NOMO-1 (cell line): ENCODE measurements at regions not wholly inside any gene's neighbourhood (a gene's known extent, or its start where the extent isn't known, plus 50 kb on each side); places are given as distances from the start of the nearest gene placed in this dataset.
"Not testable (repeated sequence)": the region's sequence is repeated elsewhere in the genome, so short reads cannot be mapped to it uniquely, and the experiment has no call there.

ENCODE experiments used
- DNase-seq, 2 experiments: peaks; one replicate each; lab custom pipeline; 2025; ENCODE audit not compliant: unreplicated experiment in 2 of 2; lab: John Stamatoyannopoulos, UW

DNA sequence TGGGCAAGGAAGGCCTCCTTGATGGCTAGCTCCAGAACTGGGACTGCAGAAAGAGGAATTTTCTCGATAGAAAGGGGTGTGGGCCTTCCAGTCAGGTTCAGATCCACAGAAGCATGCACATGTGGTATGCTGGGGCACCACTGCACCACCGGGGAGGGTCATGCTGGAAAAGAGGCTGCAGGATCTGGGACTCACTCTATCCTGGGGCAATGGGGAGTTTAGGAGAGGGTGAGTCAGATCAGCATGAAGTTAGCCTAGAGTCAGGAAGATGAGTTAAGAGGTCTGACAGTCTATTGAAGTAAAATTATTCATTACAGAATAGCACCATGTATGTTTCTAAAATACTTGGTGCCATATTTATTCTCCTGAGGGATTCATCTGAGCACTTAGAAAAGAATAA lies 130.2 kb upstream of the TOPAZ1 start:
- no peak for DNase-seq

DNA sequence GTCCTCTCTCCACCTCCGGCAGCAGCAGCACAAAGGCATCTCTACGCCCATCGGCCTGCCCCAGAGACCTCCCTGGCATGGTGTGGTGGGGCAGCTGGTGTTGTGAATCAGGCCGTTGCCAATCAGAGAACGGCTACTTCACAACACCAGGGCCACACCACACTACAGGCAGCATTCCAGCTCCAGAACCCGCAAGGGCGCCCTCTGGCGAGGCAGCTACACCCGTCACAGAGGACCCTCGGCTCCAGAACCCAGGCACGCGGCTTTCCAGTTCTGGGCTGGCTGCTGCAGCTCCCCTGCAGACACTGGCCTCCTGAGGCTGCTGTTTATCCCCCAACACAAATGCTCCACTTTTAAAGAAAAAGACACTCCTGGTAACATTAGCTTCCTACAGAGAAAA lies 127.5 kb upstream of the TOPAZ1 start:
- peak in 1 of 2 experiments; percentile 12 for DNase-seq

DNA sequence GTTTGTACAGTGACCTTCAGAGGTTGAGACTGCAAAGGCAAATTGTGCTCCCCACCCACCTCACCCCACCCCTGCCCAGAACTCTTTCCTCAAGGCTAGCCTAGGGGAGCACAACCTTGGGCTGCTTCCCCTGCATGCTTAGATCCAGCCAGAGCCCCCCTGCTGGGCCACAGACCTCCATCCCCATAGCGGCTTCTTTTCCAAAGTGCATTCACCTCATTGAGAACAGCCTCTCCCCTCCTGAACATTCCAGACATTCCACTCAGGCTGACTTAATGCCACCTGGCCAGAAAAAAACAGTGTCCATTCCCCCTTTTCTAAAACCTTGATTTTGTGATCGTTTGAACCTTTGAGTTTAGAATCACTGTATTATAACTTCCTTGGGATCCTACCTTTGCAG lies 124.4 kb upstream of the TOPAZ1 start:
- no peak for DNase-seq

DNA sequence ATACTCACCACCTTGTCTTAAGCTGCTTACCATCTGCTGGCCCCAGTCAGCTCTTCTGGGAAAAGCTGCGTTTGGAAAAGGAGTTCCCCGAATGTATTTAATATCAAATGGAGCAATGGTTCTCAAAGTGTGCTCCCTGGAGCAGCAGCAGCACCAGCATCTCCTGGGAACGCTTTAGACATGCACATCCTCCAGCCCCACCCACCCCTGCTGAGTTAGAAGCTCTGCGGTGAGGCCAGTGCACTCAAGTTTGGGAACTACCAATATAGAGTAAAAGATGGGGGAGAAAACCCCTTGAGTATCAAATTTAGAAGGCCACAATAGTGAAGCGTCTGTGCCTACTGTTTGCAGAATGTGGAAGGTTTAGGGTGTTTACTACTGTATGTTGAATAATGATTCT lies 124.0 kb upstream of the TOPAZ1 start:
- no peak for DNase-seq

DNA sequence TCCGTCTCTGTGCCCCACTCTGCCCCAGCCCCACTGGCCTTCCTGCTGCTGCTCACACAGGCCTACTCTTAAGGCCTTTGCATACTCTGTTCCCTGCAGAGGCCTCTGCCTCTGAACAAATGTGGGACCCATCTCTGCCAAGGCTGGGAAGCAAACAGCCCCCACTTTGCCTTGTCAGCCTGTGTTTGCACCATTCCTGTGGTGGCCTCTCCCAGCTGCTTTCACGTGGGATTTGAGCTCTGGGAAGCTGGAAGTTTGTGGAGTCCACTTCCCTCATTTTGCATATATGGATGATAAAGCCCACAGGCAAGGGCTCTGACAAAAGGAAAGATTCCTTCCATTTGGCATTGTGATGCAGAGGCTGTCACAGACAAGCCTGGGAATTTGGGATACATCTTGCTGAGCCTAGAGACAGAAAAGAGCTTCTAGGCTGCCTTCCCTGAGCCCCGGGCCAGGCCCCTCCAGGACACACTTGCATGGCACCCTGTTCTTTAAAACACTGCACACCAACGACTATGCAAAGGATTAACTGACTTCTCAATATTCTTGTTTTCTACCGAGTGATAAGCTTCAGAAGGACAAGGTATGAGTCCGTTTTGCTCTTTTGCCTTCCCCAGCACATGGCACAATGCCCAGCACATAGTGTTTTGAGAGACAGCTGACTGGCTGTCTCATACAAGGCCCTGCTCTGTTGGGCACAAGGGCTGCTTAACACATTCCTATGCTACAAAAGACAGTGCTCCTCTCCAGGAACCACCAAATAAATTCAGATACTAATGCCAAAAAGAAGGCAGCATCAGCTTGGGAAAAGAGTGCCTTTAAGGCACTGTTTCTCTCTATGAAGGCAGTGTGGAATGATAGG lies 120.7 kb upstream of the TOPAZ1 start:
- DNase-seq: no peak

DNA sequence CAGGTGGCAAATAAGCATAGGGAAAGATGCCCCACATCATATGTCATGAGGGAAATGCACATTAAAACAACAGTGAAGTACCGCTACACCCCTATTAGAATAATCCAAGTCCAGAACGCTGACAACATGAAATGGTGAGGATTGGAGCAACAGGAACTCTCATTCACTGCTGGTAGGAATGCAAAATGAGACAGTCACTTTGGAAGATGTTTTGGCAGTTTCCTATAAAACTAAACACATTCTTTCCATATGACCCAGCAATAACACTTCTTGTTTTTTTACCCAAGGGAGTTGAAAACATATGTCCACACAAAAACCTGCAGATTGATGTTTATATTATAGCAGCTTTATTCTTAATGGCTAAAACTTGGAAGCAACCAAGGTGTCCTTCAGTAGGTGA lies 116.4 kb upstream of the TOPAZ1 start:
- no peak for DNase-seq

DNA sequence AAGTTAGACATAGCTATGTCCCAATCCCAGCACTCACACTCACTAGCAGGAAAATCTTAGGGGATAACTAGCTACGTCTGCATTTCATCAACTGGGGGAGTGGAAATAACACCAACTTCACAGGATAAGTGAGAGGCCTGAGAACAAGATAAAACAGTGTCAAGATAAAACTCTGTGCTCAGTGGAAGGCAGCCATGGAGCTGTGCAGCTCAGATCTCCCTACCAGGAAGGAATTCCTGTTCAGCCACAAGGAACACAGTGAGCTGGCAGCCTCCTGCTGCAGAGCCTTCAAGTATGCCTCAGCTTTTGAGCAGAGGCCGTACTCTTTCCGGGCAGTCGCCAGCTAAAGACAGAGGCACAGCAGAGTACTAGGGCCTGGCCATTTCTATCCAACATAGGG lies 115.8 kb upstream of the TOPAZ1 start:
- no peak for DNase-seq

DNA sequence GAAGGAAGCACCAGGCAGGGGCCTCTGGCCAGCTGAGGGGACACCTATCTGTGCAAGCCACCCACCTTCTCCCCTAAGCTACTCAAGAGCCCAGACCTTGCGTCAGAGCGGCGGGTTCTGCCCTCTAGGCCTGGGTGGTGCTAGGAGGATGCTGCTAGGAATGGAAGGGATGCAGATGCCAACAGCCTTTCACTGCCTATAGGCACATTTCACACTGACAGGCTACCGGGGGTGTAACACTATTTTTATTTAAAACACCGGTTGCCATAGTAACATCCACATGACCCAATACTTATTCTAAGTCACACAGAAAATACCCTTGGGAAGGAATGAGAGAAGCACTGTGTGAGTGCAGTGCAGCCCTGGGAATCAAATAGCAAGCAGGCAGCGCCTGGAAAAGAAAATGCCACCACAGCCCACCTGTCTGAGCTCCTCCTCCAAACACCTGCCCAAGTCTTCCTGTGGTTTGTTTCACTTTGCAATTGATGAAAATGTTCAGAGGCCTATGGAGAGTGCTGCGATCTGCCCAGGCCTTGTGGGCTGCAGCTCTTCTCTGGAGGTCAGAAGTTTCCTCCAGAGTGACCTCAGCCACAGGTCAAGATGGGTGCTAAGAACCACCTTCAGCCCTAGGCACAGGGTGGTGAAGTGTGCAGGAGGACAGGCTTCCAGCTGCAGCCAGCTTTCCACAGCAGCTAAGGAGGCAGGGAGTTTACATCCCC lies 113.5 kb upstream of the TOPAZ1 start:
- no peak for DNase-seq

DNA sequence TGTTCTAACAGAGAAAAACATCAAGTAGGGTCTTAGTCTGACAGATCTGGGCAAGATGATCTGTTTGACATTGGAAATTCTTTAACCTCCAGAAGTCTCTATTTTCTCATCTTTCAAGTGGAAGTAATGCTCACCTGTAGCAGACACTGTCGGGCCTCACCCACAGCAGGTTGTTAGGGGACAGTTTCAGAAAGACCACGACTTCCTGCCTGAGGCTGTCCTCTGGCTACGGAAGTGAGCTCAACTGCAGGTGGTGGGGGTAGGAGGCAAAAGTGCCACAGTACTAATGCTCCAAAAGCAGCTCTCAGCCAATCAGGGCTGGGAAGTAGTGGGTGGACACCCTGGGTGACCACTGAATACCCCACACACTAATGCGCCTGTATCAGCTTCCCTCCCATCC lies 111.4 kb upstream of the TOPAZ1 start:
- no peak for DNase-seq

DNA sequence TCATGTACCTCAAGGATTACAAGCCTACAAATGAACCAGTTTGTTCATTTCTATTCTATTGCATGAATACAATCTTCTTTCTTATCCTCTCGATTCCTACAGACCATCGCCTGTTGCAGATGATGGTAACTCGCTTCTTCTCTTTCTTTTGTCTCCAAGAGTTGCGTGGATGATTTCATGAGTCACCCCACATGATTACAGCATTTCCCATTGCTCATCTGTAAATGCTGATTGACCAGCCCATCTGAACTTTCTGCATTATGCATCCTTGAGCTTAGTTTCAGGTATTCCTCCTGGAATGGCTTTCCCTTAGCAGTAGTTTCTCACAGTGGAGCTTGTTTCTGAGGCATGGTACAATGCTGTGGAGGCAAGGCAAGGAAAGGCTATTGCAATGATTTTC lies 109.6 kb upstream of the TOPAZ1 start:
- DNase-seq: no peak

DNA sequence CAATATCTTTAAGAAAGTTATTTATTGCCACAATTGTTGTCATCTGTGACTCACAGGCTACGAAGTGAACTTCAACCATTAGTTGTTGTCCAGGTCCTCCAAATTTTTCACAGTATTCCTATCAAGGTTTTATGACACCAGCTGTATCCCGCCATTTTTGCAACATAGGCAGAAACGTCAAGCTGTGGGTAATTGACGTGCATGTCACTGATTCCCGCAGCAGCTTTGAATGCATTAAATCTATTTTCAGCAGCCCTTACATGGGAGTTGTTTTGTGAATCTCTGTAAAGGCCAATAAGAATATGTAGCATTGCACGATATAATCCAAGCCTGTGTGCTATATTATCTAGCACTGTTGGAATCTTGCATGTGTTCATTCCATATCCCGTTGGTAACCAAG lies 109.1 kb upstream of the TOPAZ1 start:
- DNase-seq: no peak

DNA sequence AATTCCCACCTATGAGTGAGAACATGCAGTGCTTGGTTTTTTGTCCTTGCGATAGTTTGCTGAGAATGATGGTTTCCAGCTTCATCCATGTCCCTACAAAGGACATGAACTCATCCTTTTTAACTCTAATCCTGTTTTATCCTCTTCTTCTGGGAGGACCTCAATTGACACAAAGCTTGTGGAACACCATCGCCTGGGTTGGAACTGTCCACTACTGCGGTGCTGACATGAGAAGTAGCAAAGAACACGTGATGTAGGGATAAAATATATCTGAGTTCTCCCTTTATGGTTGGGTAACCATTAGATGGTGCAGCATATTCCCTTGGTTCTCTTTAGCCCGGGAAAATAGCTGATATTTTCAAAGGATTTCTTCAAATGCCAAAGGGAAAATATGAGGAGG lies 105.3 kb upstream of the TOPAZ1 start:
- no peak for DNase-seq

DNA sequence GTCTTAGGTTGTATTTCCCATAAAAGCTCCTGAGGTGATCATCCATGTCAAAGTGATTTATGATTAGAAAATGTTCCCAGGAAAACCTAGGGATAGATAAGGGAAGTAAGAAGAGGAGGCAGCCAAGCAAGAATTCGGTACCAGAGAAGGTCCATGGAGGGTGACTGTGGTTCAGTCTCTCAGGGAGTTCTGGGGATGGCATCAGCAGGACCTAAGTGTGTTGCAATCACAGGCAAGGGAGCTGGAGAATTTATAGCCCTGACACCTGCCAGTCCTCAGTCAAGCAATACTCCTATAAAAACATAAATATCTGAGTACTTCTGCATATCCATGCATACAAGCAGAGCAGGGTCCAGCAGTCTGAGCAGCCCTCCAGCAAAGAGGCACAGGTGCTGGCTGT lies 95.6 kb upstream of the TOPAZ1 start:
- DNase-seq: no peak

DNA sequence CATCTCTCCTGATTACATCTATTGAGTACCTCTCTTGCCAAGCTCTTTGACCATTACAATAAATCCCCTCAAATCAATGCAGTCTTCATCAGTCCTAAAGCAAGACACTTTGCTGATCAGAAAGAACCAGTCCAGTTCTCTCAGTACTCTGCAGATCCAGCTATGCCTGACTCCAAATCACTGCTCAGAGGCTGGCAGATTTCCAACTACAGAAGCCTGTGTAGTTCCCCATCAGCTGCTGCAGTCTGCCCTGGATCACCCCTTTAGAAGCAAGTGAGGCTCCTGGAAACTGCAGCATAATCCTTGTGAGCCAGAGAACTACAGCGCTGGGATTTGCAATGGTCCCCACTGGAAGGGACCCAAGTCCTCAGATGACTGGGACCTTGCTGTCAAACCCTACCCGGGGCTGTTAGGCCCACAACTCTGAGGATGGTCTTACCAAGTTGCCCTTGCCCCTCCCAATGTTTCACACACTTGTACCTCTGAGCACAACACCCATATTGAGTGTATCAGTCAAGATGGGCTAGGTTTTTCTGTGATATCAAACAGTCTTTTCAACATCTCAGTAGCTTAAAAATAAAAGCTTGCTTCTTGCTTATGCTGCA lies 81.9 kb upstream of the TOPAZ1 start:
- DNase-seq: no peak

DNA sequence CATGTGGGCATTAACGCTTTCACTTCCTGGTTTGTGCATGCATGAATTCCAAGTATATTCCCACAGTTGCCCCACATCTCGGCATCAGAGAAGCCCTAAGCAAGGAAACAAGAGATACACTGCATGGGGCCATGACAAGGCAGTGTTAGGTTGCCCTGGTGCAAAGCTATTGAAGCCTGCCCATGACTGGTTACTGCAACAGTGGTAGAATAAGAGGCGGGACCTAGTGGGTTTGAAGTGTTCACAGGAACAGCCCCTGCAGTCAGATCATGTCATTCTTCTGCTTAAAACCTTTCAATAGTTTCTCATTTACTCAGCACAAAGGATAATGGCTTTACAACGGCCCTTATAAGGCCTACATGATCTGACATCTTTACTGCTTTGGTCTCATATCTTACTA lies 80.9 kb upstream of the TOPAZ1 start:
- no peak for DNase-seq

DNA sequence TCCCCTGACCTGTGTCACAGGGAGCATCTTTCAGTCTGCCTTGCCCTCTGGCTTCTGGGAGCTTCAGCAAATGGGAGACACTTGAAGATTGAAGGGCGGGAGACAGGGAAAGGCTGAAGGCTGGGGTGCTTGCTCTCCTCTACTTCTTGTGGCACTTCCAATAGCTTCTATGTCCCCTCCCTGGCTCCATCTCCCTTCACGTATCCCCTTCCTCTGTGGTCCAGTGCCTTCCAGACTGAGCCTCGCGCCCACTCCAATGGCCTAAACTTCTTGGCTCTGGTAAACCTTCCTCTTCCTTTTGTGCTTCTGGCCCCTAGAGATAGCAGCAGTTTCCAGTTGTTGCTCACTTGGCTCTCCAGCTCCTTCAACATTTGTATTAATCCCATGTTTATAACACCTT lies 69.8 kb upstream of the TOPAZ1 start:
- no peak for DNase-seq

DNA sequence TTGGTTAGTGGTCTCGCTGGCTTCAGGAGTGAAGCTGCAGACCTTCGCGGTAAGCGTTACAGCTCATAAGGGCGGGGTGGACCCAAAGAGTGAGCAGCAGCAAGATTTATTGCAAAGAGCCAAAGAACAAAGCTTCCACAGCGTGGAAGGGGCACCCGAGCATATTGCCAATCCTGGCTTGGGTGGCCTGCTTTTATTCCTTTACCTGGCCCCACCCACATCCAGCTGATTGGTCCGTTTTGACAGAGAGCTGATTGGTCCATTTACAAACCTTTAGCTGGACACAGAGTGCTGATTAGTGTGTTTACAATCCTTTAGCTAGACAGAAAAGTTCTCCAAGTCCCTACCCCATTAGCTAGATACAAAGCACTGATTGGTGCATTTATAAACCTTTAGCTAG lies 69.0 kb upstream of the TOPAZ1 start:
- not testable (repeated sequence) for DNase-seq

DNA sequence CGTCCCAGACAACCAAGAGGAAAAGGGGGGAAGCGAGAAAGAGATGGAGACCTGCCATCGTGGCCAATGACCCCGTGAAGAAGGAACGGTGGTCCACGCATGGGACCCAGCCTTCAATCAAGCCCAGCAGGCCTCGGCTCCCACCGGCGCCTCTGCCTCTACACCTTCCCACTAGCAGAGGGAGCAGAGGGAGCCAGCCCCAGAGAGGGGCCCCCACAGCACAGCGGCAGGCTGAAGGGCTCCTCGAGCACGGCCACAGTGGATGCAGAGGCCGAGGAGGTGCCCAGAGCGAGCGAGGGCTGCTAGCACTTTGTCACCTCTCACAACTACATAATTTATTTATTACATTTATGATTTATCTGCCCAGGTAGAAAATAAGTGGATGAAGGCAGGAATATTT lies 68.4 kb upstream of the TOPAZ1 start:
- no peak for DNase-seq

DNA sequence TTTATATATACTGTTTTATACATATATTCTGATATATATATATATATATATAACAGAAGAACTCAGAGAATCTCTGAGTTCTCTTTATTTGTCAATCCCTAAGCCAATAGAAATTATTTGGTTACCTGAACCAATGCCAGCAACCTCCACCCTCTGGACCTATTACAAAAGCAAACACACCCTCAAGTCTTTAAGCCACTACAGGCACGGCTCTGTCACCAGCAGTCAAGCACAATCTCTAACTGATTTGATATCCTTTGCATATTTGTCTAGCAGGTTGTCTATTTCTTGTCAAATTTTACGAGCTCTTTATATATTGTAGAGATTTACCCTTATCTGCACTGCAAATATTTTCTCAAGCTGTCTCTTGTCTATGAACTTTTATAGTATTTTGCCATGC lies 66.6 kb upstream of the TOPAZ1 start:
- no peak for DNase-seq

DNA sequence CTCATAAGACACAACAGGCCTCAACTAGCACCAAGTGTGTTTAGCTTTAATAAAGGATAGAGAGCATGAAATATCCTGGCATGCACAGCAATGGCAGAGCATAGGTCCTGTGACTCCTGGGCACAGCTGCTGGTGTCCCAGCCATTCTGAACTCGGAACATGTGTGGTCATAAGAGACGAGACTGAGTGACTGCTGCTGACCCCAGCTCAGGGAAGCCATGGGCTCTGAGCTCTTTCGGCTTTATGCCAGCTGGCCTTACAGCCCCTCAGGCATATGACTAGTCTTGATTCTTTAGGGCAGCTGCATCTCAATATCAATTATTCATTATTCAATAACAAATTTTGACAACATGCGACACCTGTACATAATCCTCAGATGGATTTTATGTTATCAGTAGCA lies 62.4 kb upstream of the TOPAZ1 start:
- DNase-seq: no peak

DNA sequence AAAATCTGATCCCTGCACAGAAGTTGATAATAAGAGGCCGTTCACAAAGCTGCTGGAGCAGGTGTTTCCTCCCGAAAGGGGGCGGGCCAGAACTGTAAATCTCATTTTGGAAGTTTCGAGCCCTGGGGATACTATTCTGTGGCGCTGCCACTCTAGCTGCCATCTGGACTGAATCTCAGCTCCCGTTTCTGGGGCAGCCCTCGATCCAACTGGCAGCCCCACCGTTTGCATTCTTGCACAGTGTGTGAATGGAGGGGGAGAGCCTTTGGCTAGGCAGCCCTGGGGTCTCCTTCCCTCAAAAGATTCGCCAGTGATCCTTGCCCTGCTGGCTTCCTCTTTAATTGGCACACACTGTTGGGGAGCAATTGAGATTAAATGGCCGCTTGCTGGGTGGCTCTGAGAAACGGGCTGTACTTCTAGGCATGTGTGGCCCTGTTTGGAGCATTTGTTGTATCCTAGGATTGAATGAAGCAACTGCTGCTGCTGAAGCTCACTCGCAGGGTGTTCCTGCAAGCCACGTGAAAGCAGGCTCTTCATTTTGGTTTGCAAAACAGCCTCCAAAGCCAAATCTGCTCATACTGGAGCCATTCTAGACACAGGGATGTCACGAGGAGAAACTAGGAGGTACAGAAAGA lies 57.2 kb upstream of the TOPAZ1 start:
- DNase-seq: no peak
